ENCODE measurements at regions not wholly inside any gene's neighbourhood (a gene's known extent, or its start where the extent isn't known, plus 50 kb on each side); places are given as distances from the start of the nearest gene placed in this dataset.

GRCh38 chr14:49193332-49194065 lies 392.7 kb downstream of the RPS29 start:
- RAD21 ChIA-PET (ENCODE audit: low non-redundant PET in 1 of 2, low total read pairs in 2 of 2, uncharacterized antibody in 2 of 2, unreplicated experiment in 2 of 2) = no interaction called here
- POLR2A ChIA-PET = no interaction called here
- H2AFZ ChIP-seq (ENCODE audit: low read depth, low read length, poor library complexity, severe bottlenecking) = no peak overlapping the region
- H3K27me3 ChIP-seq (ENCODE audit: insufficient read depth, low read length) = no peaks in the 10 kb centered on the region
- CTCF ChIA-PET = no interaction called here
- no peaks in the 10 kb centered on the region for H4K20me1 ChIP-seq (ENCODE audit: insufficient read depth)
- TF ChIP-seq CEBPB (IDR thresholded peaks at IDR 0.05; ENCODE audit: low read depth) = no peak
- TF ChIP-seq TCF7L2 (IDR thresholded peaks at IDR 0.05; ENCODE audit: borderline replicate concordance, extremely low read depth, insufficient read depth, insufficient read length) = no peak
- no peak for TF ChIP-seq CBX3 (IDR thresholded peaks at IDR 0.05; ENCODE audit: low read depth)
- no peak for TF ChIP-seq POLR2AphosphoS5 (IDR thresholded peaks at IDR 0.05; ENCODE audit: low read depth, low read length)
- TF ChIP-seq RAD21 (IDR thresholded peaks at IDR 0.05; ENCODE audit: low read depth) = no peak
- no peak for TF ChIP-seq SP1 (IDR thresholded peaks at IDR 0.05; ENCODE audit: low read depth)
- TF ChIP-seq CTCF (IDR thresholded peaks at IDR 0.05 in 2 of 3, conservative IDR thresholded peaks at IDR 0.05 in 1 of 3; ENCODE audit: borderline replicate concordance in 1 of 3, insufficient read depth in 1 of 3, low read depth in 2 of 3, low read length in 2 of 3) = no peak
- no peak for TF ChIP-seq EZH2 (IDR thresholded peaks at IDR 0.05)
- BruUV-seq (replicated peaks) = no TSS peak
- no peak overlapping the region for H3K9ac ChIP-seq (ENCODE audit: low read length)
- no peak for ATAC-seq
- H3K9me2 ChIP-seq (ENCODE audit: insufficient read depth) = no peaks in the 10 kb centered on the region
- H3K27ac ChIP-seq (ENCODE audit: low read depth, low read length) = no peak overlapping the region
- H3K79me2 ChIP-seq (ENCODE audit: insufficient read depth, low read length) = no peaks in the 10 kb centered on the region
- no peaks in the 10 kb centered on the region for H3K36me3 ChIP-seq (ENCODE audit: control insufficient read depth in 1 of 2, insufficient read depth in 2 of 2, low read length in 2 of 2)
- H3K4me1 ChIP-seq (ENCODE audit: control insufficient read depth in 1 of 2, insufficient read depth in 2 of 2, low read length in 2 of 2) = no peaks in the 10 kb centered on the region
- intact Hi-C loops (cut with micrococcal nuclease) = no loop called here
- H3K4me3 ChIP-seq (replicated peaks in 1 of 2; ENCODE audit: low read depth in 1 of 2, low read length in 2 of 2) = no peak overlapping the region
- H3K4me2 ChIP-seq (ENCODE audit: low read length) = no peak overlapping the region
- DNase-seq (ENCODE audit: low read depth, low spot score) = no peak
- no peaks in the 10 kb centered on the region for H3K9me3 ChIP-seq (ENCODE audit: control insufficient read depth in 1 of 2, insufficient read depth in 1 of 2, low read depth in 1 of 2, low read length in 2 of 2)

DNA sequence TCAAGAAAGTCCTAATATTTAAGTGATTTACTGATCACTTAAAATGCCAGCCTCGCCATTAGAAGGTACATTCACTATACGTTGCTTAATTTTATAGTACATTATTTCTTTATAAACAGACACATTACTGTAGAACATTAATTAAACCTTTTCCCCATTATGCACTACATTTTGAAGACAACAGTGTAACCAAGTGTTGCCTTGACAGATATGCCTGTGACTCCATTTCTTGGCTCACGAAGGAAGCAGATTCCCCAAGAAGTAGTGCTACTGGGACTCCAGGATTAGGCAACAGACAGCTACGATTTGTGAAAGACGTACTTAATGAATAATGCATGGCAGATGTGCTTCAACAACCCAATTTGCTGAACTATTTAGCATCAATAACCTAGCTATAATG lies 394.8 kb downstream of the RPS29 start:
- RAD21 ChIA-PET (ENCODE audit: low non-redundant PET in 1 of 2, low total read pairs in 2 of 2, uncharacterized antibody in 2 of 2, unreplicated experiment in 2 of 2) = no interaction called here
- CTCF ChIA-PET = no interaction called here
- ATAC-seq = no peak
- POLR2A ChIA-PET = no interaction called here
- BruUV-seq (replicated peaks) = no TSS peak
- Histone ChIP-seq H3K9me2 (ENCODE audit: insufficient read depth) (no peaks in the 10 kb centered on the region), H3K27me3 (ENCODE audit: insufficient read depth, low read length) (no peaks in the 10 kb centered on the region), H3K79me2 (ENCODE audit: insufficient read depth, low read length) (no peaks in the 10 kb centered on the region), H3K4me1 (ENCODE audit: control insufficient read depth in 1 of 2, insufficient read depth in 2 of 2, low read length in 2 of 2) (no peaks in the 10 kb centered on the region), H3K4me2 (ENCODE audit: low read length) (no peak overlapping the region), H3K9me3 (ENCODE audit: control insufficient read depth in 1 of 2, insufficient read depth in 1 of 2, low read depth in 1 of 2, low read length in 2 of 2) (no peaks in the 10 kb centered on the region), H4K20me1 (ENCODE audit: insufficient read depth) (no peaks in the 10 kb centered on the region), H3K36me3 (ENCODE audit: control insufficient read depth in 1 of 2, insufficient read depth in 2 of 2, low read length in 2 of 2) (no peaks in the 10 kb centered on the region), H3K27ac (ENCODE audit: low read depth, low read length) (no peak overlapping the region), H3K9ac (ENCODE audit: low read length) (no peak overlapping the region), H3K4me3 (replicated peaks in 1 of 2; ENCODE audit: low read depth in 1 of 2, low read length in 2 of 2) (no peak overlapping the region), H2AFZ (ENCODE audit: low read depth, low read length, poor library complexity, severe bottlenecking) (no peak overlapping the region)
- no peak for DNase-seq (ENCODE audit: low read depth, low spot score)
- intact Hi-C loops (cut with micrococcal nuclease) = no loop called here
- TF ChIP-seq POLR2AphosphoS5 (IDR thresholded peaks at IDR 0.05; ENCODE audit: low read depth, low read length) (no peak), SRF (IDR thresholded peaks at IDR 0.05; ENCODE audit: low read depth) (no peak), POLR2A (IDR thresholded peaks at IDR 0.05; ENCODE audit: borderline replicate concordance, extremely low read depth, insufficient read depth, insufficient read length) (no peak), TCF7L2 (IDR thresholded peaks at IDR 0.05; ENCODE audit: borderline replicate concordance, extremely low read depth, insufficient read depth, insufficient read length) (no peak), REST (IDR thresholded peaks at IDR 0.05; ENCODE audit: low read depth) (no peak), RAD21 (IDR thresholded peaks at IDR 0.05; ENCODE audit: low read depth) (no peak), YY1 (IDR thresholded peaks at IDR 0.05; ENCODE audit: extremely low read depth, insufficient replicate concordance, low read depth, low read length) (no peak), FOSL1 (IDR thresholded peaks at IDR 0.05; ENCODE audit: low read depth) (no peak), EZH2 (IDR thresholded peaks at IDR 0.05) (no peak), EGR1 (IDR thresholded peaks at IDR 0.05; ENCODE audit: low read depth) (no peak), SIN3A (IDR thresholded peaks at IDR 0.05; ENCODE audit: low read depth) (no peak)
